Ureter (tissue), 1 donor: ENCODE measurements at regions not wholly inside any gene's neighbourhood (a gene's known extent, or its start where the extent isn't known, plus 50 kb on each side); places are given as distances from the start of the nearest gene placed in this dataset.
"Not testable (repeated sequence)": the region's sequence is repeated elsewhere in the genome, so short reads cannot be mapped to it uniquely, and the experiment has no call there.

Experiments
- DNase-seq: peaks from one replicate; pipeline ENCODE4 v3.0.0-alpha.2; 2020; ENCODE audit warnings: low spot score
- donor health status: DM: yes; HTN: yes; CAD: no.

DNA sequence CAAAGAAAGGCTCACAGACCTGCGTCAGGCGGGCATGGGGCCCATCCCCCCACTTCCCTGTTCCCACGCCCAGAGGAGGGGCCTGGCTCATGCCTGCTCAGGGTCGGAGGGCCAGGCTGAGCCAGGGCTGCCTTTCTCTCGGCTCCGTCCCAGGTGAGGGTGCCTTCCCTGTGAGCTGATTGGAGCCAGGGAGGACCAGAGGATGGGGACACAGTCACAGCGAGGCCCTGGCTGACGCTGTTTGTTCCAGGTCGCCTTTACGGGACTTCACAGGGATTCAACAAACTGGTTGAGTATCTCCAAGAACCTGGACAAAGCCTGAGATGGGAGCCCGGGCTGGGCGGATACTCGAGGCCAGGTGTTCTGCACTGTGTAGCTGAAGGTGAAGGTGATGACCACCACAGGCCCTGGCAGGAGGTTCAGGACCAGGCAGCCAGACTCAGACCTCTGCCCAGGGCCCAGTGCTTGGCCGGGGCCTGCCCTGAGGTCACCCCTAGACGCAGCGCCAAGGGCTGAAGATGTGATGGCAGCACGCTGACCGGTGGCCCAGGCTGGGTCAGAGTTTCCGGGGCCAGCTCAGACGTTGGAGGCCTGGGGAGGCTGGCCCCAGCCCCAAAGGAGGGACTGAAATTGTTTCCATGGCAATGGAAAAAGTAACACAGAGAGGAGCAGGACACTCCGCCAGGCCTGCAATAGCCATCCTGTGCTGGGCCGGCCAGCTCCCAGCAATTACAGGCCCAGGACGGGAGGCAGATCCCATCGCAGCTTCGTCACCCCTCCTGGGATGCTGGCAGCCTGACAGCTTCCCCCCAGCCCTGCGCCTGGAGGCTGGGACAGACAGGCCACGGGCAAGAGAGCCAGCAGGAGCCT is 65.3 kb upstream of the ADAMTS2 start:
- no peak for DNase-seq

DNA sequence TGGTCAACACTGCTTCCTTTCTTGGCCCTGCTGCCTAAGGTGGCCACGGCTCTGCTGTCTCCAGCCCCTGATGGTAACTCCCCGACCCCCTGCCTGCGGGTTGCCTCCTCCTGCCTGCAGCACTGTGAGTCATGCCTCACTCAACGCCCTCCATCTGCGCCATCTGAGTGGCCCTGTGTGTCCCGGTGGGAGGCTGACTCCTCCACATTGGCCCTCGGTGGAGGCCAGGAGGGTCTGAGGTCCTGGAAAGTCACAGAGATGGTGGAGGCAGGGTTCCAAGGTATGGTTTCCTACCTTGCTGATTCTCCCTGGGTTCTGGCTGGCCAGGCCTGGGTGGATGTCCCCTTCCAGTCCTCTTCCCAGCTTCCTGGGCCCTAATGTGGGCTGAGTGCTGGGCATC is 64.5 kb upstream of the ADAMTS2 start:
- no peak for DNase-seq

- peak; percentile 24 for DNase-seq
Observed at GRCh38 chr5:179408611-179409010, 63.4 kb upstream of the ADAMTS2 start.

DNA sequence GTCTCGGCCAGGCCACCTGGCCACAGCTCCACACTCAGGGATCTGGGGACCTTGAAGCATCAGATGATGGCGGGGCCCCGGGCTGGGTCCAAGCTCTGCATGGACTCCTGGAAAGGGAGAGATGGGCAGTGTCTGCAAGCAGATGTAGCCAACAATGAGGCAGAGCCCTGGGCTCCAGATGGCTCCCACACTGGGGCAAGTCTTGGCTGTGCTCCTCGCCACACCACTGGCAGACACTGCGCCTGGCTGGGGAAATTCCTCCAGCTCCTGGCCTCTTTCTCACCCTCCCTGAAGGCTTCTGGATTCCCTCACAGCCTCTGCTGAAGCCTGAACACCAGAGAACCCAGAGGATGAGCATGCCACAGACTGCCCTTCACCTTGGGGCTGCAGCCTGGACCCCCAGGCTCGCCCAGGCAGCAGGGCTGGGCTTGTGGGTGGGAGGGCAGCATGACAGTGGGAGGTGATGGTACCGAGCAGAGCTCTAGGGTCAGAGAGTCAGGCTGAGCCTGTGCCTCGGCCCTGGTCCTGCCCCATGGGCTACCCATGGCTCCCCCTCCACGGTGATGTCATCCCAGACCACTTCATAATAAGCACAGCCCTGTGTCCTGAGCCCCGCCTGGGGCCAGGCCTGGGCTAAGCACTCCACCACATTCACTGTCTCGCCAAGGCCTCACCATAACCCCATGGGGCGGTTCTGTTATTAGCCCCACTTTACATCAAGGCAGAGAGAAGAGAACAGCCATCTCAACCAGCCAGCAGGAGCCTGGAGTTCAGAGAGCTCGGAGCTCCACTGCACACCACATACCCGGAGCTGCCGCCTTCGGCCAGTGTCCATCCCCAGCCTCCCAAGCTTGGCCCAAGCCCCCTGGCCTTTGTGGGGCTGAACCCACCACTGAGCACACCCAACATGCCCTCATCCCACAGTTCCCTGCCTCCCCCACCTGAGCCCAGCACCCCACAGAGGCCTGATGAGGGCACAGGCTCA is 62.2 kb upstream of the ADAMTS2 start:
- DNase-seq: peak; percentile 31

- peak; percentile 37 for DNase-seq
Observed at GRCh38 chr5:179406031-179406961, 61.0 kb upstream of the ADAMTS2 start.

DNA sequence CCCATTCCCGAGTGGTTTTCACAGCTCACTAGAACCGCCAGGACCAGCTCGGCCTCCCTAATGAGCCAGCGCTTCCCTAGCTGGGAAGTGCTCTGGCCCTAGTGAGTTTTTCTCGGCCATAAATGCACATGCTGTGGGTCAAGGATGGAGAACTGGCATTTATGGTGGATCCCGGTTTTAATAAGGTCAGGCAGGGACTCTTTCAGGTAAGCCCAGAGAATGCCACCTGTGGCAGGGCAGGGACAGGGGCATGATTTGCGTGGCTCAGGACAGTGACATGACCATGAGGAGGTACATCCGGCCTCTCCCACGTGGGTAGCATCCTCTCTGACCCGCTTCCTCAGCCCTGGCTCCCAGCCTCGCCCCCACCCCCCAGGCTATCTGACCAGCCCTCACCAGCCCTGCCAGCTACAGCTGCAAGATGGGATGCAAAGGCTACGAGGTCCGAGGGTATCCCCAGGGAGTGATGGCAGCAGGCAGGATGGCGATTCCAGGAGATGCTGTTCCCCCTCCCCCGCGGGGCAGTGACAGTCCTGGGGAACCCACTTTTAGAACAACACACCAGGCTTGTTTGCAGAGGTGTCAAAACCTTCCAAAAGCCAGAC is 60.3 kb upstream of the ADAMTS2 start:
- DNase-seq: no peak

DNA sequence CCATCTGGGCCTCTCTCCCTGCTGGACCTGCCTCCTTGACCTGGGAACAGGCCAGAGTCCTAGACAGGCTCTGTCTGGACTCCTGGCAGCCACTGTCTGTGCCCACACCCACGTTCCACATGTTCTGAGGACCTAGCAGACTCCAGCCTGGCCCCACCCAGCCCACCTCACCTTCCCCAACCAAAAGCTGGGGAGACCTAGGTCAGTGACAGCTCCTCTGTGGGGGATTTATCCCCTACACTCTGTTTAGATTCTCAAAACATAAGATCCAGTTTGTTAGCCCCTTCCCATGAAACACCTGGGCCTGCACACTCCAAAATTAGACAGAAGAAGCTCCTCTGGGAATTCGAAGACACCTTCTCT is 59.8 kb upstream of the ADAMTS2 start:
- no peak for DNase-seq

DNA sequence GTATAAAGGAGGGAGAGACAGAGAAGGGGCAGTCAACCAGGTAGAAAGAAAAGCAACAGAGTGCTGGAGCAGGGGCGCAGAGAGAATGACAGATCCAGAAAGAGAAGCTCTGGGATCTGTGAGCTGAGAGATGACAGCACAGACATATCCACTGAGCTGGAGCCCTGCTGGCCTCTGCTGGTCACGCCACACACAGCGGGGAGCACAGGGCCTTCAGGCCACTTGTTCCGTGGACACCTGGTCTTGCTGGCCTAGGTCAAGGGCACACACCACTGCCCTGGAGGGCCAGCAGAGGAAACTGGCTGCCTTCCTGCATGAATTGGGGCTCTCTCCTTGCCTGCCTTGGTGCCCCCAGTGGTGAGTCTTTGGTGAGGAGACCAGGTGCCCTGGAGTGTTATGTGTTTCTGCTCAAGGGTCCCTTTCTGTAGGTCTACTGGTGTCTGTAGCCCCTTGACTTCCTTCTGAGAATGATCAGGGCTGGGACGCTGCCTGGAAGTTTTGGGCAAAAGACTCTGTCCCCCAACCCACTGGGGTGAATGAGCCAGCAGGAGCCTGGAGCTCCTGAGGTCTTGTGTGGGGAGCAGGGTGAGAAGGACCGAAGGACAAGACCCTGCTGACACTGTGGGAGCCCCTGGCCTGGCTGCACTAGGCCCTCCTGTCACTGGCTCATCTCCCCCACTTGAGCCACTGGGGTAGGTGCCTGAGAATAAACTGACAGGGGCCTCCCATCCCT is 59.2 kb upstream of the ADAMTS2 start:
- peak; percentile 26 for DNase-seq

DNA sequence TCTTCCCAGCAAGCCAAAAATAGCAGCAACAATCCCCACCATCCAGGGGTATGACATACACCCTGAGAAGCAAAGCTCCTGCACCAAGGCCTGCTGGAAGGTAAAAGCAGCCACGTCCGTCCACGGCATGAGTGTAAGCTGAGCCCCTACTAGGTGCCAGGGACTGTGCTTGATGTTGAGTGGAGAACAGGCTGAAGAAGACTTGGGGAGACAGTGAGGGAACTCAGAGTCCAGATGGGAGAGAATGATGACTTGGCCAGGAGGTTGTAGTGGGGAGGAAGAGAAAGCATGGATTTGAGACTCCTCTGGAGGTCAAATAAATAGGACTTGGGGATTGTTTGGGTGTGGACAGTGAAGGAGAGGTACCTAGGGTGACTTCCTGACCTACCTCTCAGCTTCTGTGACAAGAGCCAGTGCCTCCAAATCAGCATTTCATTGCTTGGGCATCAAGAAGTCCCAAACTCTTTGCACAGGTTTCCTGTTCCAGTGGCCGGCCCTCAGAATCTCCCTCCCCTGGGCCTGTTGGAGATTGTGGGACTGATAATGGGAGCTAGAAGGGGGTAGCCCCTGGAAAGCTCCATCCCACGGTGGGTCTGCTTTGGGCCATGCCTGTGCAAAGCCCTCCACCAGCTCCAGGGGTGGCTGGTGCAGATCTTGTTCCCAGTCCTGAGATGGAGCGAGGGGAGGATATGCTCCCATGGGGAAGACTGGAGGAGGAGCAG is 58.3 kb upstream of the ADAMTS2 start:
- DNase-seq: no peak

DNA sequence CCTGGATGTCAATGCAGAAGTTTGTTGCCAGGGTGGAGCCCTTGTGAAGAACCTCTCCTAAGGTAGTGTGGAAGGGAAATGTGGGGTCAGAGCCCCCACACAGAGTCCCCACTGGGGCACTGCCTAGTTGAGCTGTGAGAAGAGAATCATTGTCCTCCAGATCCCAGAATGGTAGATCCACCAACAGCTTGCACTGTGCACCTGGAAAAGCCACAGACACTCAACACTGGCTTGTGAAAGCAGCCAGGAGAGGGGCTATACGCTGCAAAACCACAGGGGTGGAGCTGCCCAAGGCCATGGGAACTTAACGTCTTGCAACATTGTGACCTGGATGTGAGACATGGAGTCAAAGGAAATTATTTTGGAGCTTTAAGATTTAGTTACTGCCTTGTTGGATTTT is 55.2 kb upstream of the ADAMTS2 start:
- DNase-seq: not testable (repeated sequence)

GRCh38 chr5:179400020-179400419 is 54.8 kb upstream of the ADAMTS2 start:
- no peak for DNase-seq

GRCh38 chr5:179399327-179399726 is 54.1 kb upstream of the ADAMTS2 start:
- DNase-seq: not testable (repeated sequence)

DNA sequence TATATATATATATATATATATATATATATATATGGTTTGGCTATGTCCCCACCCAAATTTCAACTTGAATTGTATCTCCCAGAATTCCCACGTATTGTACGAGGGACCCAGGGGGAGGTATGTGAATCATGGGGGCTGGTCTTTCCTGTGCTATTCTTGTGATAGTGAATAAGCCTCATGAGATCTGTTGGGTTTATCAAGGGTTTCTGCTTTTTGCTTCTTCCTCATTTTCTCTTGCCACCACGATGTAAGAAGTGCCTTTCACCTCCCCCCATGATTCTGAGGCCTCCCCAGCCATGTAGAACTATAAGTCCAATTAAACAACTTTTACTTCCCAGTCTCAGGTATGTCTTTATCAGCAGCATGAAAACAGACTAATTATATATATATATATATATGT is 52.3 kb upstream of the ADAMTS2 start:
- DNase-seq: peak; percentile 2
